IMR-90 (cell line): ENCODE measurements at regions not wholly inside any gene's neighbourhood (a gene's known extent, or its start where the extent isn't known, plus 50 kb on each side); places are given as distances from the start of the nearest gene placed in this dataset.

Experiments used
- ATAC-seq: fragments of 200-7000 bp; cut with Tn5 transposase; 2 replicates; pipeline ENCODE4 v1.9.1; 2020; ENCODE audit warnings: low read depth, mild to moderate bottlenecking, moderate library complexity
- BruUV-seq: library from RNA; stranded (reverse); fragments of 400-500 nt; replicated peaks from 2 replicates; lab custom pipeline; 2021; lab: Mats Ljungman, UMichigan
- CTCF ChIA-PET: fragments of 300-600 bp; formaldehyde crosslinking; extraction: SDS; loops from one replicate; lab custom pipeline; 2021; ENCODE audit warnings: antibody characterized with exemption; lab: Yijun Ruan, JAX
- POLR2A ChIA-PET: fragments of 300-600 bp; sonication (Branson Sonifier 250); formaldehyde crosslinking; loops from one replicate; lab custom pipeline; 2022; ENCODE audit warnings: antibody characterized with exemption; ENCODE audit not compliant: unreplicated experiment; lab: Charles Lee
- DNase-seq: peaks from one replicate; pipeline ENCODE4 v3.0.0; 2013
- H2AFZ ChIP-seq: replicated peaks from 2 replicates; pipeline ENCODE3; 2013; ENCODE audit warnings: low read length, mild to moderate bottlenecking; ENCODE audit not compliant: poor library complexity
- H2AK5ac ChIP-seq: 2 replicates; pipeline ENCODE4 v1.6.1; 2013; ENCODE audit warnings: low read depth, low read length, inconsistent platforms
- H2AK9ac ChIP-seq: replicated peaks from 2 replicates; pipeline ENCODE3; 2013; ENCODE audit warnings: mild to moderate bottlenecking, low read depth, low read length, moderate library complexity; ENCODE audit not compliant: poor library complexity
- H2BK120ac ChIP-seq: 2 replicates; pipeline ENCODE4 v1.6.1; 2013; ENCODE audit warnings: low read depth, low read length, inconsistent platforms
- H2BK15ac ChIP-seq: 3 replicates; pipeline ENCODE4 v1.6.1; 2013; ENCODE audit warnings: low read depth, low read length, inconsistent platforms
- H2BK20ac ChIP-seq: 2 replicates; pipeline ENCODE4 v1.6.1; 2013; ENCODE audit warnings: low read depth, mild to moderate bottlenecking, inconsistent platforms, low read length, moderate library complexity
- H2BK5ac ChIP-seq: 2 replicates; pipeline ENCODE4 v1.6.1; 2013; ENCODE audit warnings: mild to moderate bottlenecking, low read depth, low read length, inconsistent platforms; ENCODE audit not compliant: poor library complexity, severe bottlenecking
- H3K14ac ChIP-seq: replicated peaks from 2 replicates; pipeline ENCODE4 v1.6.1; 2013; ENCODE audit warnings: low read depth, low read length, inconsistent platforms
- H3K18ac ChIP-seq: 2 replicates; pipeline ENCODE4 v1.6.1; 2013; ENCODE audit warnings: low read depth, low read length, control low read depth
- H3K23ac ChIP-seq: 2 replicates; pipeline ENCODE4 v1.6.1; 2013; ENCODE audit warnings: low read depth, low read length, inconsistent platforms
- H3K27ac ChIP-seq: 2 replicates; pipeline ENCODE4 v1.5.1; 2013; ENCODE audit warnings: mild to moderate bottlenecking, control low read depth, low read length; ENCODE audit not compliant: insufficient read depth
- H3K27me3 ChIP-seq: 2 replicates; pipeline ENCODE4 v1.6.1; 2013; ENCODE audit warnings: low read length; ENCODE audit not compliant: control insufficient read depth, insufficient read depth
- H3K36me3 ChIP-seq: 2 replicates; pipeline ENCODE4 v1.6.1; 2013; ENCODE audit warnings: low read length, mixed read lengths; ENCODE audit not compliant: control insufficient read depth, insufficient read depth
- H3K4ac ChIP-seq: 2 replicates; pipeline ENCODE4 v1.6.1; 2013; ENCODE audit warnings: low read depth, low read length, inconsistent platforms
- H3K4me1 ChIP-seq: 2 replicates; pipeline ENCODE4 v1.6.1; 2013; ENCODE audit warnings: low read length, mixed read lengths; ENCODE audit not compliant: control insufficient read depth, insufficient read depth
- H3K4me2 ChIP-seq: 2 replicates; pipeline ENCODE4 v1.6.1; 2013; ENCODE audit warnings: low read depth, mild to moderate bottlenecking, control low read depth, low read length, moderate library complexity
- H3K4me3 ChIP-seq: 2 replicates; pipeline ENCODE4 v1.5.1; 2013; ENCODE audit warnings: low read depth, mild to moderate bottlenecking, control low read depth, low read length, moderate library complexity; ENCODE audit not compliant: insufficient read depth
- H3K56ac ChIP-seq: 2 replicates; pipeline ENCODE4 v1.6.1; 2013; ENCODE audit warnings: low read length, inconsistent platforms; ENCODE audit not compliant: insufficient read depth; ENCODE audit errors: extremely low read depth
- H3K79me1 ChIP-seq, 2 experiments: 2 replicates each; pipeline ENCODE4 v1.6.1; 2013; ENCODE audit warnings: low read length in 2 of 2, inconsistent platforms in 1 of 2, low read depth in 1 of 2
- H3K9ac ChIP-seq: 2 replicates; pipeline ENCODE4 v1.6.1; 2013; ENCODE audit warnings: low read depth, low read length, control low read depth
- H3K9me1 ChIP-seq: 2 replicates; pipeline ENCODE4 v1.6.1; 2013; ENCODE audit warnings: low read length, inconsistent platforms; ENCODE audit not compliant: insufficient read depth
- H3K9me3 ChIP-seq: 2 replicates; pipeline ENCODE4 v1.6.1; 2013; ENCODE audit warnings: low read length; ENCODE audit not compliant: control insufficient read depth, insufficient read depth
- H4K20me1 ChIP-seq: 2 replicates; pipeline ENCODE4 v1.6.1; 2013; ENCODE audit warnings: low read length, inconsistent platforms; ENCODE audit not compliant: insufficient read depth
- H4K5ac ChIP-seq: 2 replicates; pipeline ENCODE4 v1.6.1; 2013; ENCODE audit warnings: mild to moderate bottlenecking, low read depth, low read length, control low read depth
- H4K8ac ChIP-seq, 2 experiments: 2 replicates each; pipeline ENCODE4 v1.6.1; 2013; ENCODE audit warnings: low read depth in 2 of 2, low read length in 2 of 2, control low read depth in 1 of 2, inconsistent platforms in 1 of 2
- H4K91ac ChIP-seq: 2 replicates; pipeline ENCODE4 v1.6.1; 2013; ENCODE audit warnings: low read depth, low read length, inconsistent platforms; ENCODE audit not compliant: insufficient read depth
- CHD1 ChIP-seq: IDR thresholded peaks from 2 replicates; pipeline ENCODE4 v1.6.1; 2012; ENCODE audit warnings: low read depth, low read length, improper control_type of control experiment
- ELK1 ChIP-seq: fragments of 150-350 bp; IDR thresholded peaks from 2 replicates; pipeline ENCODE4 v1.6.1; 2016; ENCODE audit warnings: low read depth, mild to moderate bottlenecking, low read length, moderate library complexity, borderline replicate concordance
- RAD21 ChIP-seq: IDR thresholded peaks from 2 replicates; pipeline ENCODE4 v1.6.1; 2012; ENCODE audit warnings: low read length, improper control_type of control experiment
- USF2 ChIP-seq: fragments of 150-350 bp; IDR thresholded peaks from 2 replicates; pipeline ENCODE4 v1.6.1; 2017; ENCODE audit warnings: mild to moderate bottlenecking, antibody characterized with exemption, low read length, low read depth
- WGBS, 2 experiments: methylation state at CpG; one replicate each; pipeline versions ENCODE4 v1.1.5 to v1.1.7; 2013; ENCODE audit warnings: missing lambda C conversion rate in 2 of 2; ENCODE audit not compliant: insufficient read length in 1 of 2; ENCODE audit errors: extremely low coverage in 2 of 2; 5-methylcytosine and 5-hydroxymethylcytosine counted together
- dilution Hi-C: fragments of 300-500 bp; cut with HindIII; formaldehyde crosslinking; loops from one replicate; pipeline ENCODE4 v1.14.3; 2018; ENCODE audit warnings: low sequenced_read_pairs; ENCODE audit not compliant: unreplicated experiment
- in situ Hi-C: fragments of 300-500 bp; cut with MboI; formaldehyde crosslinking; loops from 3 replicates; pipeline ENCODE4 v1.14.3; 2019; ENCODE audit warnings: low sequenced_read_pairs, inconsistent platforms, mixed read lengths
- intact Hi-C: fragments of 100-400 bp; cut with micrococcal nuclease; formaldehyde crosslinking; loops from 2 replicates; pipeline ENCODE4 v1.10.0; 2022

DNA sequence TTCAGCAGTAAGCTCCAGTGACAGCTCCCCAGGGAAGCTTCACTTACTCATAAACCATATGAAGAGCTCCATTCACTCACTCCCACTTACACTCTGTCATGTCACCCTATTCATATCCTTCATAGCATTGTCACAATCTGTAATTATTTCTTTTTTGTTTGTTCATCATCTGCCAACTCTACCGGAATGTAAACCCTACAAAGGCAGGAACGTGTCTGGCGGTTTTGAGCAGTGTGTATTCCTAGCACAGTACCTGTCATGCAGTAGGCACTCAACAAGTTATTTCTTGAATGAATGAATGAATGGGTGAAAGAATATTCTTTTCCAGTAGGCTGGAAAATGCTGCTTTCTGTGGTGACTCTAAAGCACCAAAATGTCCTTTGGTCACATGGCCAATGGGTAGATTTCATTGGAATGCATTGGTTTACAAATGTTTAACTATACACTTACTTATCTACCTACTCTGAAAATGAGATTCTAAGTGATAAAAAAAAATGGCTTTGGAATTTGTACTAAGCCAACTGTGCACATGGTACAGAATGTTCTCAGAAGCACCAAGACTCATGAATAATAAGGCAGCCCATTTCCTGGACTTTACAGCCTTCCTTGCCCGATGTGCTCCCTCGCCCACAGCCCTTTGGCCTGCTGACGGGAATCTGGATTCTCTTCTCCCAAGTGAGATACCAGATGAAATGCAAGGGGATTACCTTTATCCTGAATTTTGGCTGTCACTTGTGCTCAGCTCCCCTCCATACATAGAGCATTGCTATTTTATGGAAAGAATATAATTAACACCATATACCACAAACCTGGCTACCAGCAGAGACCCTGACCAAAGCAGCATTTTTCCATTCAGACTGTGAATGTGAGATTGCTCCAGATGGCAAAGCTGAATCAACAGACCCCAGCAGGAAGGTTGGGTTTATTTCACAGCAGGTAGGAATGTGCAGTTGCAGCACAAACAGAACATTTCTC, 273.3 kb downstream of the ALDH8A1 start:
- H4K91ac ChIP-seq: peak overlapping the region; percentile 25; the same call in 1 of the 2 replicates
- peaks cover 11% of the 10 kb centered on the region for H3K4me1 ChIP-seq
- 0 out of 2 replicates have a peak overlapping the region, but pooled peaks have one; percentile 21 for H3K18ac ChIP-seq
- H3K36me3 ChIP-seq: no peaks in the 10 kb centered on the region
- H3K4me3 ChIP-seq: no peak overlapping the region
- H2BK20ac ChIP-seq: peak overlapping the region; percentile 52
- H4K5ac ChIP-seq: 0 out of 2 replicates have a peak overlapping the region, but pooled peaks have one; percentile 10
- DNase-seq: peak; percentile 11
- H2AK9ac ChIP-seq: no peak overlapping the region
- dilution Hi-C loops: no loop called here
- H3K79me1 ChIP-seq: no peaks in the 10 kb centered on the region
- no peak overlapping the region for H3K4me2 ChIP-seq
- H2AK5ac ChIP-seq: peak overlapping the region; percentile 64; the same call in 1 of the 2 replicates
- no peak overlapping the region for H2BK5ac ChIP-seq
- H2BK120ac ChIP-seq: 0 out of 2 replicates have a peak overlapping the region, but pooled peaks have one; percentile 30
- no peak overlapping the region for H3K56ac ChIP-seq
- H3K27ac ChIP-seq: no peak overlapping the region
- no TSS peak for BruUV-seq
- ChIA-PET POLR2A (interaction anchor here (0.5 kb wide), 1 partner anchor 146 kb away, joined by 3 read pairs; no protein-coding TSS in a partner anchor), CTCF (interaction anchor here (0.6 kb wide), 1 partner anchor 19 kb away, joined by 3 read pairs; no protein-coding TSS in a partner anchor)
- intact Hi-C loops: no loop called here
- no peaks in the 10 kb centered on the region for H3K9me3 ChIP-seq
- peaks cover 6% of the 10 kb centered on the region; the same call in 1 of the 2 replicates for H3K9me1 ChIP-seq
- H4K20me1 ChIP-seq: no peaks in the 10 kb centered on the region
- no peaks in the 10 kb centered on the region for H3K27me3 ChIP-seq
- peak overlapping the region; percentile 5; the same call in 2 of the 3 replicates for H2BK15ac ChIP-seq
- ATAC-seq: no peak
- H3K9ac ChIP-seq: no peak overlapping the region
- 92% methylated on average over 2 of the region's 6 CpGs; no CpG with 5 or more reads in 1 of the 2 experiments for WGBS, 2 experiments
- in situ Hi-C loops: no loop called here
- no peak overlapping the region for H2AFZ ChIP-seq
- no peak for TF ChIP-seq RAD21
- TF ChIP-seq CHD1: no peak
- TF ChIP-seq USF2: peak; percentile 24; the same call in 1 of the 2 replicates
- no peak for TF ChIP-seq ELK1
- H4K8ac ChIP-seq: peak overlapping the region; percentile 9 to 27; a peak in 2 of 4 replicates
- no peak overlapping the region for H3K23ac ChIP-seq
- H3K14ac ChIP-seq: 0 out of 2 replicates have a peak overlapping the region, but pooled peaks have one; percentile 28
- H3K4ac ChIP-seq: peak overlapping the region; percentile 39; the same call in 1 of the 2 replicates
